GM12878 (cell line): ENCODE measurements at regions not wholly inside any gene's neighbourhood (a gene's known extent, or its start where the extent isn't known, plus 50 kb on each side); places are given as distances from the start of the nearest gene placed in this dataset.

Experiments used
- EZH2 ChIP-seq: IDR thresholded peaks from 2 replicates; pipeline ENCODE4 v1.6.1; 2012; ENCODE audit warnings: low read depth, mild to moderate bottlenecking, control low read depth, inconsistent platforms, low read length, borderline replicate concordance; ENCODE audit not compliant: control insufficient read depth
- HCFC1 ChIP-seq: fragments of 150-350 bp; IDR thresholded peaks from 2 replicates; pipeline ENCODE4 v1.6.1; 2014; ENCODE audit warnings: low read length
- POLR2A ChIP-seq: IDR thresholded peaks from 2 replicates; pipeline ENCODE4 v1.6.1; 2011; ENCODE audit warnings: low read depth, mild to moderate bottlenecking, low read length
- POLR2AphosphoS5 ChIP-seq: IDR thresholded peaks from 2 replicates; pipeline ENCODE4 v1.6.1; 2011; ENCODE audit warnings: mild to moderate bottlenecking, low read length, inconsistent platforms
- SMC3 ChIP-seq: IDR thresholded peaks from 2 replicates; pipeline ENCODE4 v1.6.1; 2011; ENCODE audit warnings: low read length, improper control_type of control experiment, borderline replicate concordance
- ZNF274 ChIP-seq: IDR thresholded peaks from one replicate; pipeline ENCODE4 v1.8.0; 2011; ENCODE audit not compliant: insufficient read length, insufficient read depth

GRCh38 chr4:186840222-186840701 is 116.6 kb upstream of the FAT1 start:
- TF ChIP-seq HCFC1 (no peak), SMC3 (no peak), ZNF274 (no peak), POLR2A (no peak), EZH2 (no peak), POLR2AphosphoS5 (no peak)
